Stimulated activated CD8-positive, alpha-beta memory T cell treated with anti-CD3 and anti-CD28 coated beads, Interleukin-7, amount 100 ng/mL, for 48 hours (primary cell): ENCODE measurements at regions not wholly inside any gene's neighbourhood (a gene's known extent, or its start where the extent isn't known, plus 50 kb on each side); places are given as distances from the start of the nearest gene placed in this dataset.

Source experiments
- DNase-seq, 2 donors: peaks; one replicate each; pipeline ENCODE4 v3.0.0-alpha.2; 2020; ENCODE audit warnings: low read depth in 1 of 2; ENCODE audit errors: extremely low read depth in 1 of 2

DNA sequence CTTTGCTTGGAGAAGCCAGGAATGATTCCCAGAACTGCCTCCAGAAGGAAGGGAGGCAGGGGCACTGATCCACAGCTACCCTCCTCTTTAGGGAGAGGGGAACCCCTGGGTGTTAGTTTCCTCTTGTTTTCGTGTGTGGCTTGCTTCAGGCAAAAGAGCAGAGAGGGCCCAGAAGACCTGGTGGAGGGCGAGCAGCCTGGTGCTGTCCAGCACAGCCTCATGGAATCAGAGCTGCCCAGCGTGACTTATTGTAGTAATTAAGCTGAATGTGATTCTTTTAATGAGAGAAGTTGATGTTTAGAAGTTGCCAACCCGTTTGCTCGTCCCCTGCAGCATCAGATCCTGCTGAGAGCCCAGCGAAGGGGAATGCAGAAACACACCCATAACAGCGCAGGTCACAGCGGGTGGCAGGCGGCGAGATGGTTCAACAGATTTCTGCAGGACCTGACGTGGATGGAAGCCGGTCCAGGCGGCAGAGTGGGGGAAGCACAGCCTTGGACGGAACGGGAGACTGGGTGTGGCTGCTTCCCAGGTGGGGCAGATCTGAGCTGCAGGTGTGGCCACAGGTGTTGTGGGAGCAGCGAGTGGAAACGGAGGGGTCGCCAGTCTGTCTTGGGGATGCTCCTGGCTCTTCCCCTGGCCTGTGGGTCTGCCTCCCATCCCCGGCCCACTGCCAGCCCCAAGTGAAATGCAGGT is 53.7 kb upstream of the SHH start:
- DNase-seq: no peak

DNA sequence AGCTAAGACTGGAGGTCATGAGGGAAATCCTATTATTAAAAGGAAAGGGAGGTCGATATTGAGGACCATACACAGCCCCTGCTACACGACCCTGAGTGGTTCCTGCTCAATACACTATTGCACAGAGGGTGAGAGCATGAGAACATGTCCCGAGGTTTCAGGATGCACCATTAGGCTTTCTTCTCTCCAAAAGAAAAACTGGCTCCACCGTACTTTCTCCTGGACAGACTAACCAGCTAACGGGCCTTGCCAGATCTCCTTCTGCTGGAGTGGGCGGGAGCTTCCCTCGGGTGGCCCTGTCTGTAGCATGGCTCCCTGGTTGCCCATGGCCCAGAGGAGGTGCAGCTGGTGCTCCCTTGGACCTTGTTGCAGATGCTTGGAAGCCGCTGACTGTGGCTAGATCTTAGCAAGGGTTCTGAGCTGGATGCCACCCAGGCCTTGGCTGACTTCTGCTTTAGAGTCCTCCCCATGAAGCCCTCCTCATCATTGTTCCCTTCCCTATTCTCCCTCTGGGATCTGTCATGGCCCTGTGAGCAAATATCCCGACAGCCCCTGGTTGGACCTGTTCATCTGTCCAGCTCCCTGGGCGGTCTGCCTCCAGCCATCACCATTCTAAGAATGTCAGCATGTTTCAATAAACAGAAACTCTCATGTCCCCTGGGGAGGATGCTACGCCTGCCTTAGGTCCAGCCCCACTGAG is 52.9 kb upstream of the SHH start:
- DNase-seq: no peak

DNA sequence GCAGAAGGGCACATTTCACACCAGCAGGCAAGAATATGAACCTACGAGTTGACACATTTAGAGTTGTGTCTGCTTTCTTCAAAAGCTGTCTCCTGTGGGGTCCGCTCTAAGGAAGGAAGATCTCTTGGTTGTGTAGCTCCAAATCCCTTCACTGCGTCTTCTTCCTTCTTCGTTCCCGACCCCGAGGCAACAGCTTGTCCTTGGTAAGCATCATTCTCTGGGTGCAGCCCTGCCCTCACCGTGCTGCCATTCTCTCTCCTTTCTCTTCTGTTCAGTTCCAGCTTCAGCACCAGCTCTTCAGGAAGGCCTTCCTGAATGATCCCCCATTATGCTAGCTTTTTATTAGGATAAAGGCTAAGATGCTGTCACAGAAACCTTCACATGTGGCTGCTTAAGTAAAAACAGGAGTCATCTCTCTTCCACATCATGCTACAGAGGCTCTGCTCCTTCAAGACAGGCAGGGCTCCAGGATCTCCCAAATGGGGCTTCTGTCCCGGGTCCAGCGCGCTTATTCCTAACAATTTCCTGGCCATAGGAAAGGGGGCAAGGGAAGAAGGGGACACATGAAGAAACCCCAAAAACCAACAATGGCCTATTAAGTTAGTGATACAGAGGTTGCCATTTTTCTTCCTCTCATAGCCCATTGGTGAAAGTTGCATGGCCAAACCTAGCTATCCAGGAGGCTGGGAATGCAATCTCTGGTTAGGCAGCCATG is 52.2 kb upstream of the SHH start:
- no peak for DNase-seq

DNA sequence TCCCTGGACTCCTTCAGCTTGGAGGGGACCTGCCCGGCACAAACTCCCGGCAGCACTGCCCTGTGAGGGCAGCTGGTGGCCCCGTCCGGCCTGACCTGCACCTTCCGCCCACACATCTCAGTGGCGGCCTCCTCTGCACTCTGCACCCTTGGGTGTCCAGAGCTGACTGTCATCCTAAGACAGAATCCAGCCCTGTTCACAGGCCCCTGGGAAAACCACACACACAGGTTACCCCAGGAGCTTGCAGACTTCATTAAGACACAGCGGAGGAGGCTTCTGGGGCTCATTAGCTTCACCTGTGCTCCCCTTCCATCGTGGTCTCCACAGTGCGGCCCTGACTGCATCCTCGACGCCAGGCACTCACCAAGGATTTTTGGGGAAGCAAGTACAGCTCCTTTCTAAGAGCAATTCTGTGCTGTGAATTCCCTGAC is 51.5 kb upstream of the SHH start:
- no peak for DNase-seq

DNA sequence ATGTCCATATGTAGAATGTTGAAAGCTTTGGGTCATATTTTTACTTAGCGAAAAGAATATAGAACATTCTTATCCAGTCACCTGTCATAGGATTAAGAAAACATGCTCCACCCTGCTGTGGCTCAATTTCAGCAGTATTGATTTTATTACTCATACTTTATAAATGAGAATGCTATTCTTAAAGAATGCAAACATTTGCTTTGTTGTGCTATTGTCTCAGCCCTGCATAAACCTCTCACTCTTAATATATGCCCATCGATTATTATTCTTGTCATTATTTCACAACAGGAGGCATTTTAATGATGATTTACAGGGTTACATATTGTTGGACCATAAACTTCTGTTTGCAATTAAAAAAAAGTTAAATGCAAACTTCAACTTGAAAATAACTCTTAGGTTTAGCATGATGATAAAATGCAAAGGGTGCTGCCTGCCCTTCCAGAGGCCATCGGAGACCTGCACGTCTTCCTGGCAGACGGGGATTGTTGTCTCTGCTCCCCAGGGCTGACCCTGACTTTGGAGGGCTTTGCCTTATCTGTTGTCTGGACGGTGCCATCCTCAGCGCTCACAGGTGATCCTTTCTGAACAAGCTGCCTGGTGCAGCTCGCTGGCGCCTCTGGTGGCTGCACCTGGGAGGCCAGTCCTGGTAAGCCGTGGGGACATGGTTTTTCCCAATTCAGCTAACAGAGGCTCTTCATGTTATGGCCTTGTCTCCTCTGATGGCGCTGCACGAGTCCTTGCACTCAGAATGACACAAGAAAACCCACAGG is 50.0 kb upstream of the SHH start:
- no peak for DNase-seq
